ENCODE measurements at regions not wholly inside any gene's neighbourhood (a gene's known extent, or its start where the extent isn't known, plus 50 kb on each side); places are given as distances from the start of the nearest gene placed in this dataset.

DNA sequence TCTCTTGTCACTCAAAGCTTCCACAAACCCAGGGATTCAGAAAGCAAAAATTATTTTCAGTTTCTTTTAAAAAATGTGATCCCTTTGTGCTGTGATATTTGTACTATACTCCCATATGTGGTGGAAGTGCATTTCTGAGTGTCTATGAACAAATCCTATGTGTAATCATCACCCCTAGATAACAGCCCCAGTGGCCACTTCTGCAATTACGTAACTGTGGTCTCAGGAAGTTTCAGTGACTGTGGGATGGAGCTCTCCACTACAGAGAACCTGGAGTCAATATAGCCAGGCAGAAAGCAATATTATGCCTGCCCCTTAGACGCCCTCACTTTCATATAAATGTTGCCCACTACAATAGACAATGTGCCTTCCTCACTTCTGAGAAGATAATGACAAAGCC, 1101.7 kb upstream of the GHITM start:
- DNase-seq = no peak

DNA sequence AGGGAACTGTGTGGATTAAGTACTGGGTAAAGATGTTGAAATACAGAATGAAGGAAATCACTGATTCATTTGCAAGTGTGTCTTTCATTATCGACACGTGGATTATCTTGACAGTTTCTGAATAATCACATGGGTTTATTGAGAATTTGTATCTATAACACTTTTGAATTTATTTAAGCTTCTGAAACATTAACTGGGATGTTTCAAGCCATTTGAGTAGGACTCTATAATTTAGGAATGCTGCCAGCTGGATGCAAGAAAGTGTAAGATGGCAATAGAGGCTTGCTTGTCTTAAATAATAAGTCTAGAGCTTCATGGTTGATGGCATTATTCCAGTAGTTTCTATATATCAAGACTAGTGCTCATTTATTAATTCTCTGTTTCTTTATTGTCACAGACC, 1100.7 kb upstream of the GHITM start:
- DNase-seq = no peak

DNA sequence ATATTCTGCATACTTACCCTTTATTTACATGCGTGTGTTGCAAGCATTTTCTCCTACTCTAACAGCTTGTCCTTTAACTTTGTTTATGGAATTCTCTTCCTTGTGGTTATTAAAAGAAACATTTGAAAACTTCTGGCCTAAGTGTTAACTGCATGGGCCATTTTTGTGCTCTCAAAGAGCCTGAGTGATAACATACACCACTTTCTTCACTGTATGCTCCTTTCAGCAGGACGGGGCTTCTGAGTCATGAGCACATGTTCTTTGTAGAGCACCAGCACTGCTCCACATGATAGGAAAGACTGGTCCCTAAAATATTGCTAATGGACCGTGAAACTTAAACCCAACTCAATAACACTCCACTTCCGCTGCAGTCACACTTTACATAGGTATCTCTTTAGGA, 1093.6 kb upstream of the GHITM start:
- no peak for DNase-seq

DNA sequence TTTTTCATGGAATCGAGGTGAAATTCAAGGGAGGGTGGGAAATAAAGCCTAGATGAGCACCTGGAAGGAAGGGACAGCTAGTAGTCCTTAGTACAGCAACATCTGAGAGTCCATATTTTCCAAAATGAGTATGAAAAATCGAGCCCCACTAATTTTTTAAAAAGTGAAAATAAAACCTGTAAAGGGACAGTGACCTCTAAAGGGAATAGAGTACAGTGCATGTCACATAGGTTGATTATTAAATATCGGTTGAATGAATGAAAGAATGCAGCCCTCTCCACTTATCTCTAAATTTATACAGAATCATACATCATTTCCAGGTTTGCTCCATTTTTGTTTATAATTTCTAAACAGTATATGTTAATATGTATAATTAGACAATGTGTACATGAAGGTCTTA, 1088.5 kb upstream of the GHITM start:
- no peak for DNase-seq

DNA sequence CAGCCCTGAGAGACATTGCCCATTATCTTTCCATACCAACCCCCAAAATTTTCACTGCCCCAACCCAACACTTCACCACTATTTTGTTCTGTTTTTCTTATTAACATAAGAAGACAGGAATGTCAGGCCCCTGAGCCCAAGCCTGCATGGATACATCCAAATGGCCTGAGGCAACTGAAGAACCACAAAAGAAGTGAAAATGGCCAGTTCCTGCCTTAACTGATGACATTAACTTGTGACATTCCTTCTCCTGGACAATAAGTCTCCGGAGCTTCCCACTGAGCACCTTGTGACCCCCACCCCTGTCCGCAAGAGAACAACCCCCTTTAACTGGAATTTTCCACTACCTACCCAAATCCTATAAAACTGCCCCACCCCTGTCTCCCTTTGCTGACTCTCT, 1076.4 kb upstream of the GHITM start:
- DNase-seq = no peak

DNA sequence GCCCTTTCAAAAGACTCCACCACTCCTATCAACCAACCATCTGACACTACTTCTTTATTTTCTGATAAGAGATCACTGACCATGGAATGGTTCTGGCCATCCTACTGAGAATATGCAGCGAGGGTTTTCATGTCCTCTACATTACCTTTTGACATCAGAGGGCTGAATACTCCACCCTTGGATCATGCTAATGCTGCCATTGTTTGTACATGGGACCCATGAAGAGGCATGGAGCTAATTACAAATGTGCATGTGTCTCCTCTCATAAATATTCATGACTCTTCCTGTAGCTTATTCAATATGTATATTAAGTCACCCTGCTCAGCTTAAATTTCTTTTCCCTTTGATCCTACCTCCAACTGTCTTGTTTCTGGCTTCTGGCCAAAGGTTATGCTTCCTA, 1065.8 kb upstream of the GHITM start:
- DNase-seq = no peak

DNA sequence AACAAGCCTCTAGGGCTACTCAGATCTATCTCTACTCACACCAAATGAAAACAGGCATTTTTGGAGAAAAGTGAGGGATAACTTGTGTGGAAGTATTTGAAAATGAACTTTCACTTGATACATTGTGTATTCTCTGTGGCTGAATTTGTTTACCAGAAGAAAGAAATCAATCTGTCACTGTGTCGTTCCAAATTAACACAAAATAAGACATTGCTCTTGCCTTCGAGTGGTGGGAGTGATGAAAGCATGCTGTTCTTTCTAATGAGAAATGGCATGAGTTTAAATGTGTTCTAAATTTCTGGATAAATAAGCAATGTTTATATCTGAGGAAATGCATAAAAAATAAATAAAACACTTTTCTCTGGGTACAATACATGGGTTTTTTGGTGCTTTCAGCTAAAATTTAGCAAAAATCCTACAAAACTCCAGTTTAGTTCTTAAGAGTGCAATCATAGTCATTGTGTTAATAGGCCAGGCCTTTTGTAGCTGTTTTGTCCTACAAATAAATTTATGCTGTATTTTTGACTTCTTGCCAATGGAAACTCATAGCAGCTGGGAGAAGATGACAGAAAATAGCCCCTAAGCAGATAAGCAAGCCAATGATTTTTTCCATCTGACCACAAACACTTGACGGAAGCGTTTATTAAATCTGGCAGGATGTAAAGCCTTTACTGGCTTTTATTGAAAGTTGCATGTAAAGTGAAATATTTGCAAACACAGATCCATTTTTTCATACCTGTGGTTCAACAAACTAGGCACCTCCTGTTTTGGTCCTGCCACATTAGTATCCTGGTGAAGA, 1064.1 kb upstream of the GHITM start:
- DNase-seq = no peak

DNA sequence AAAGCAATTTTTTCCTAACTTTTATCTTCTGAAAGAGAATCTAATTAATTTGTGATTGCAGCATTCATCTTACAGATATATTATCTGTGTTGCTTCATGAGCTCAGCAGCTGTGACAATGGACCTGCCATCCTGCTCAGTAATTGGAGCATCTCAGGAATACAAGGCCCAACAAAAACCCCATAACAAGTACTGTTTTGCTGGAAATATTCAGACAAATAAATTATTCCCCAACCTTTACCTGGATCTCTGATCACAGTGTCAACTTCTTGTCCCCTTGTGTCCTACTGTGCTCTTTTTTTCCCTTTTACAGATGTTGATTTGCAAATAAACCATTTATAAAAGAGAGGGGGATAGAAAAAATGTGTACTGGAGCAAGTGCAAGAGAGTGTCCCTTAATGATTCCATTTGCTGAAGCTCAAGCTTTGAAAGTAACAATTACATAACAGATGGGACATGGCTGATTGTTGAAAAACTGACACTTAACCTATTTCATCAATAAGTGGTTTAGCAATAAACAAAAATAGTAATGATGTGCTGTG, 1063.4 kb upstream of the GHITM start:
- no peak for DNase-seq

DNA sequence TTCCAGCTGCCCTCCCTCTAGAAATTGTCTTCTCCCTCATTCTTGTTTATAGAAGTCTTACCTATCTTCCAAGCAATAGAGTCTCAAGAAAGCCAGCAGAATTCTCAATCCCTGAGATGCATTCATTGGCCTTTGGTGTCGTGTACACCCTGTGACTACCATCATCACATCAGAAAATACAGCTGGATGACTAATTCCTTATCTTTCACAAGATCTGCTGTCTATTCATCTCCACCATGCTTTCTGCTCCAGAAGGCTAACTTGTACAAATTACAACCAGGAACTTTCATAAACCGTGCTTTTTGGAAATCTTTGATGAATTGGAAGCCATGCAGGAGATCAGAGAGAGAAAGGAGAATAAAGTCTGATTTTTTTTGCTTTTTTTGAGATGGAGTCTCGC, 1062.9 kb upstream of the GHITM start:
- no peak for DNase-seq

DNA sequence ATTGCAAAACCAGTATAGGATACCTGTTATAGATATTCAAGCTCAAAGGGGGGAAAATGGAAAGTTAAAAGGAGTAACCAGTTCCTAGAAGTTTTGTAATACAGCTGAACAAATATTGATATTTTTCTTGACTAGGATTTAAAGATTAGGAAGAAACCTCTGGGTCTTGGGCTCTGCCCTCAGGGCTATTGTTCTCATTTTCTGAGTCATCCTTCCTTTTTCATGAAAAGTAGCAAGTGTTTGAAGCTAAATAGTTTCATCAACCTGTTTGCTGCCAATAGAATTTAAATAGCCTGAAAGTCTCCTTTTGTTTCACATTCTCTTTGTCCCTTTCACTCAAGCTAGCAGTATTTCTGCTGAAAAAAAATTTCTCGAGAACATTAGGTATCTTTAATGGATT, 1061.1 kb upstream of the GHITM start:
- DNase-seq = no peak

DNA sequence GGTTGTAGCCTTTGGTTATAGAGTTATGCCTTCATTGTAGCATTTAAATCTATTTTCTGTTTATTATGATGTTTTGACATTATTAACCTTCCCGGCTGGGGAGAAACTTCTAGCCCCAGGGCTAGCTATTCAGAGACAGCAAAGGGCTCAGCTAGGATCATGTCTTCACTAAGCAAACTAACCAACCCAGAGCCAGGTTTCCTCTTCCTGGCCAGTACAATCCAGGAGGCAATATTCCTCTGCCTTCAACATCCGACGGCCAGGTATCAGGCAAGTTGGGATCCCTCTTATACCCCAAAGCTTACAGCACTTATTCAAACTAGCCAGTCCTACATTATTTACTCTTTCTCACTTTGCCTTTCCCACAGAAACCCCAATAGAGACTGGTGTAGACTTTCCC, 1060.7 kb upstream of the GHITM start:
- DNase-seq = no peak

DNA sequence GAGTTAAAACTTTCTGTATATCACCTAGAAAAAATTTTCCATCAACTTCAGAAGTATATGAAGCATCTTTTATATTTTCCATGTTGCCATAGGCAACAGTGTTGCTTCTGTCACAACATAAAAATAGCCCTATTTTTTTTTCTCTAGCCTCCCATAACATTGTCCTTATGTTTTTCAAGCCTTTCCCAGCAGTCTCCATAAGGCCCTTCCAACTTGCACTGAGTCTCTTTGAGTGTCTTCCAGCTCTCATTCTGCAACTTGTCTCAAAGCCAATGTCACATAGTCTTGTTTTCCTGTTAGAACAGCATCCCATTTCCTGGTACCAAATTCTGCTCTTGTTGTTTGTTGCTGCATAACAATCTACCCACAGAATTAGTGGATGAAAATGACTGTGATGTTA, 1055.5 kb upstream of the GHITM start:
- no peak for DNase-seq

DNA sequence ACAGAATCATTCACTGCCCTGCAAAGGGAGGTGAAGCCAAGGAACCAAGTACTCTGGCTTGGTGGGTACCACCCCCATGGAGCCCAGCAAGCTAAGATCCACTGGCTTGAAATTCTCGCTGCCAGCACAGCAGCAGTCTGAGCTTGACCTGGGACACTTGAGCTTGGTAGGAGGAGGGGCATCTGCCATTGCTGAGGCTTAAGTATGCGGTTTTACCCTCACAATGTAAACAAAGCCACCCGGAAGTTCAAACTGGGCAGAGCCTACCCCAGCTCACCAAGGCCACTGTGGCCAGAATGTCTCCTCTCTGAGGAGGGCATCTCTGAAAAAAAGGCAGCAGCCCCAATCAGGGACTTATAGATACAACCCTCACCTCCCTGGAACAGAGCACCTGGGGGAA, 1050.0 kb upstream of the GHITM start:
- no peak for DNase-seq

DNA sequence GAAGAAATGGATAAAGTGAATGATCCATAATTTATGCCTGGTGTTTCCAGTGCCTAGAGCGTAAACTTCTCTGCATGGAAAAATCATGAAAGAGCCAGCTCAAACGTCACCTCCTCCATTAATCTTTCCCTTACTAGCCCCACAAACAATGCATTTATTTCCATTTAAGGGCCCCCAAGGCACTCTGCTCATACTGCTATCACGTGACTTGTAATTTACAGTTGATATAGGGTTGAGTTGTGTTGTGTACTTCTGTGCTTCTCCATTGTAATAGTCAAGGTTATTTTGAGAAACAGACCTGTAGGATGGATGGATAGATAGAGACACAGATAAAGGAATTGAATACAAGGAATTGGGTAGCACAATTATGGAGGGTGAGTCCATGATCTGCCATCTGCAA, 1034.7 kb upstream of the GHITM start:
- DNase-seq = no peak

DNA sequence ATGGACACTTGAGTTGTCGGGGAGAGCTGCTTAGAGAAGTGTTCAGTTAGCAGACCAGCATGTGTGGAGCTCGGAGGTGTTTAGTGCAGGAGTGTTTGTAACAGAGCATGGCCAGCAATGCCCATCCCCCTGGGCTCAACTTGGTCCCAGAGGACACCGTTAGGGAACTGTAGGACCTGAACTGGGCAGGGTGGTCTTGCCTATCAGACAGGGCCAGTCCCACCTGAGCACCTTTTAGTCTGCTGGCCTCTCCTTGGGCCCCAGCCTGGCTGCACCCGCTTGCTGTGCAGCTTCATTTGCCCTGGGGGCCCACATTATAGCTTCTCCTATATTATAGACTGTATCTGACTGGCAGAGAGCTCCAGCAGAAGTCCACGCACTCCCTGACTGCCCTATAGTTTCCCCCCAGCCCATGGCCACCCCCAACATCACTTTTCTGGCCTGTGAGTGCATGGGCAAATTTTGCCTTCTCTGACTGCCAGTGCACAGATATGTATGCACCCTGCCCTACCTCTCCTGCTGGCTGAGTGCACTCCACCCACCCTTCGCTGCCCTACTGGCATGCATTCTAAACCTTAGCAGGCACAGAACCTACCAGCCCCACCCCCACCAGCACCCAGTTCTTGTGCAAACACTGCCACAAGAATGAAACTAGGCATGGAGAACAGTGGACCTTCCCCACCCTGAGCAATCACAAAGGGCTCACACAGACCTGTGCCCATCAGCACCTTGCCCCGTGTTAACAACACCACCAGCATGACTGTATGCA, 1030.6 kb upstream of the GHITM start:
- DNase-seq = no peak

DNA sequence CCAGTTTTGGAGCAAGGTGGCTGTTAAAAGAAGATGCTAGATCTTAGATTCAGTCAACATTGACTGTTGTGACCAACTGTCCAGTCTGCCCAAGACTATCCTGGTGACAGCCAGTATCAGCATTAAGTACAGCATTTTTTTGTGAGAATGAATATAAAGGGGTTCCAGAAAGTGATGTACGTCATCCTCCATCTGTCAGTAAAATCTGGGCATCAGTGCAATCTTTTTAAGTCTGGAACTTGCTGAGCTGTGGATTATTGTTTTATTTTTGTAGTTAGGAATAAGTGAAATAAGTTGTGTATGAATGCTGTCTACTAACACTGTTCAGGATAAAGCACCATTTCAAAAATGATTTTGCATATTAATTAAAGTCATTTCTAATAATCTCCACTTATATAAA, 1020.0 kb upstream of the GHITM start:
- no peak for DNase-seq

DNA sequence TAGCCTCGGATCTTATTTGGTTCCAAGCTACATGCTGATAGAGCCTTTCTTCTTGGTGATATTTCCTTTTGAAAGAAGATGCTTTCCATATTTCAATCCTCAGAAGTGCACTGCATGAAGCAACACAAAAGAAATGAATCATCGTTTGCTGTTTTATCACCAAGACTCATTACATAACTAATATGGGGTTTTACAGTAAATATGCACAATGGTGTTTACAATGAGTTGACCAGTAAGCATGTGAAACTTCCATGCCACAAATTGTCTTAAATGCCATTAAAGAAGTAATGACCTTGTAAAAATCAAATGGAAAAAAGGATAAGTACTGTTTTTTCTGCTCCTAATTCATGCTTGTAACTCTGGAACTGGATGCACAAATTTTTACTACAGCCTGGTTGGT, 1017.0 kb upstream of the GHITM start:
- no peak for DNase-seq

DNA sequence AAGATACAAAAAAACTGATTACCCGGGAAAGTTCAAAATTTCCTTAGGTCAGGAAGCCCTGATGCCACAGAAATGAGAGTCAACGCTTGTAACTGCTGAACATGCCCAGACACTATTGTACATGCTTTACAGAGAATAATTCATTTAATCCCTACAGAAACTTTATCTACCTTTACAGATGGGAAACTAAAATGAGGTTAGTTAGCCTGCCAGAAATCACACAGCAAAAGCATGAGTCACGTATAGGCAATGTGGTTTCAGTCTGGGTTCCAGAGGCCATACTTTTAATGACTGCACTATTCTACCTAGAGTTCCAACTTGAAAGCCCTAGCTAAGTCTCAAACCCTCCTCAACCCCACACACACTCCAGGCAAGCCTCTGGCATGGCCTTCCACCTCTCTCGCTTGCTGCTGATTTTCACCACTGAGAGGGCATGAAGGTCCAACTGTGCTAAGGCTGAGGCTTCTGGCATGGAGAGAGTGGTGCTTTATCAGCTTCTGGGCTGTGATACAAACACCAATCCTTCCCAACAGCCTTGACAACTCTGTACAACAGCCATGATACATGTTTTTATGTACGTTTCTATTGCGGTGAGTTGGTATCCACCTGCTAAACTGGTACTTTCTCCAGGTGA, 1011.2 kb upstream of the GHITM start:
- no peak for DNase-seq

DNA sequence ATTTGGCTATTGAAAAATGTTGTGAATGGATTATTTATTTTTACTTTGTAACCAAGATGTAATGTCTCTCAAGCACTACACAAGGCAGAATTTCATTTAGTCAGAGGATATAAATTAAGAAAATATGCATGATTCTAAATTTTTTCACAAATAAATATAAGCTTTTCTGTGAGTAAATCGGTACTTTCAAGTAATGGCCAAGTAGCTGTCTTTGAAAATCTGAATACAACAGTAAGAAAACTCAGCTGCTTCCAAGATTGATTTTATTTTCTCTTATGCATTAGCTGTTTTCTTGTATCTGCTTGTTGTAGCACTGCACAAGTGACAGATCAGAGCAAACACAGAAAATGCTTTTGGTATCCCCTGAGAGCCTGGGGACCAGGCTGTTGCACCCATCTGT, 998.5 kb upstream of the GHITM start:
- DNase-seq = no peak

DNA sequence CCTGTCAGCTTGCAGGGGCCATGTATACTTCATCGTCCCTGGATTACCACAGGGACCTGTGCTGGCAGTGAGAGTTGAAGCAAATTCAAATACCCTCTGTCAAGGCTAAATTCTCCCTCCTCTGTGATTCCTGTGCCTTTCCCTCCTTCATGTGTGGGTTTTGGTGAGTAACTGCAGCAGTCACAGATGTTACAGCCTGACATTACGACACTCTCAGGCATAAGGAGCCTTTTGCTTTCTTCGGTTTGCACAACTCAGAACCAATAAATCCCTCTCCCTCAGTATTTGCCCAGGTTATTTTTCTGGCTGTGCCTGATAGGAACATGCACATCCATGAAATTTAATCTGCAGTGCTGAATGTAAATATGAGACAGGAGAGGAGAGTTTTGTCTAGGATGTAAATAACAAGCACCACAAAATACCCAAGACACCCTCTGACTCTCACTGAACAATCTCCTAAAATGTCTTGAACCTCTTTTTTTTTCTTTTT, 997.2 kb upstream of the GHITM start:
- no peak for DNase-seq

DNA sequence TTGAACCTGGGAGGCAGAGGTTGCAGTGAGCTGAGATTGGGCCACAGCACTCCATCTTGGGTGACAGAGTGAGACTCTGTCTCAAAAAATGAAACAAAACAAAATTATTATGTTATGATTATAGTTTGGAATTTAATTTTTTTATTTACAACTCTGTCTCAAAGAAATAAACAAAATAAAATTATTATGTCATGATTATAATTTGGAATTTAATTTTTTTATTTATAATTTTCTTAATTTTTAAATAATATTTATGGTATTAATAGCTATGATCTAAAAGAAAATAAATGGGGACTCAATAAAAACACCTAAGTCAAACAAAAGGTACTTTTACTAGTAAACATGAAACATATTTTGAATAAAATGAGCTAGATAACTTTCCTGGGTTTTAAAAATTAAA, 994.8 kb upstream of the GHITM start:
- DNase-seq = no peak

DNA sequence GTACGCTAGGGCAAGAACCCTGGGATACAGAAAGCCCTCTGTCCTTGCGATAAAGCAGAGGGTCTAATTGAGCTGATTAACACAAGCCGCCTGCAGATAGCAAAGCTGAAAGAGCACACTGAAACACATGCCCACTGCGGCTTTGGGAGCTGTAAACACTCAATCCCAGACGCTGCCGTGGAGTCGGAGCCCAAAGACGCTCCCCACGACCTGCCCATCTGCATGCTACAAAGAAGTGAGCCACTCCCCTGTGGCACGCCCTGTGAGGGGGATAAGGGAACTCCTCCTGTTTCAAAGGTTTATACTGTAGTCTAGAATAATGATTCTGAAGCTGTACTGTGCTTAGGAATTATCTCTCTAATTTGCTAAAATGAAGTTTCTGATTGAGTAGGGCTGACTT, 985.6 kb upstream of the GHITM start:
- no peak for DNase-seq

DNA sequence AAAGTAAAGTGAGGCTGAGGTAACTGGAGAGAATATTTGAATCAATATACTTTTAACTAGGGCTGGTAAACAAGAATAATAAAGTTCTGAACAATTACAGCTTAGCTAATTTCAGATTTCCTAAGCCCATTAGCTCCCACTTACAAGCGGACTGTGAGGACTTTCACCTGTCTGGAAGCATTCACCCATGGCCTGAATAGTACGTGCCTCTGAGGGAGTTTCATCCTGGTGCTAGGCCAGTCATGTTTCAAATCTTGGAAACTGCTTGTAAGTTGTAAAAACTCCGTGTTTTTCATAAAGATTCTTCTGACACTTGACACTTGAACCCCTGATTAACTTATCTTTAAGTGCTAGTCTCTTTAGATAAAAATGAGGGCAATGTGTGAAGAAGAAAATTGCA, 975.2 kb upstream of the GHITM start:
- no peak for DNase-seq

DNA sequence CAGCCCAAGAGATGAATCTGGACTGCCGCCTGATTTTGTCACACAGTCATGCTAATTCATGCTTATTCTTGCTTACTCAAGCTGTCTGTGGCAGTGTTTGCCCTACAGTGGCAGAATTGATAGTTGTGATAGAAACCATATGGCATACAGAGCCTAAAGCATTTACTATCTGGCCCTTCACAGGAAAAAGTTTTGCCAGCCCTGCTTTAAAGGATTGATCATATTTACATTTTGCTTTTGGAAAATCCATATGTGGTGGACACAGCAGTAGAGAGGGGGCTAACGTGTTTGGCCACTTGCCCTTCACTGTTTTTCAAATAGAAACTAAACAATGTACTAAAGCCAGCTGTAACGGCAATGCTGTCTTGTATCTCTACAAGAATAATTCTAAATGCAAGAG, 974.0 kb upstream of the GHITM start:
- no peak for DNase-seq
